PC-3 (cell line): ENCODE measurements at regions not wholly inside any gene's neighbourhood (a gene's known extent, or its start where the extent isn't known, plus 50 kb on each side); places are given as distances from the start of the nearest gene placed in this dataset.

ENCODE experiments used
- ATAC-seq: fragments of 200-7000 bp; cut with Tn5 transposase; 2 replicates; pipeline ENCODE4 v1.9.1; 2020; ENCODE audit warnings: mild to moderate bottlenecking, moderate library complexity
- BruUV-seq: library from RNA; stranded (reverse); fragments of 400-500 nt; replicated peaks from 2 replicates; lab custom pipeline; 2021; lab: Mats Ljungman, UMichigan
- CTCF ChIA-PET: fragments of 300-600 bp; sonication (Branson Sonifier 250); formaldehyde crosslinking; loops from one replicate; lab custom pipeline; 2022; ENCODE audit warnings: antibody characterized with exemption; lab: Charles Lee
- POLR2A ChIA-PET: fragments of 300-600 bp; sonication (Branson Sonifier 250); formaldehyde crosslinking; loops from one replicate; lab custom pipeline; 2022; ENCODE audit warnings: antibody characterized with exemption; ENCODE audit not compliant: unreplicated experiment; lab: Charles Lee
- DNase-seq: peaks from one replicate; pipeline ENCODE4 v3.0.0-alpha.2; 2015
- H2AFZ ChIP-seq: fragments of 300-600 bp; sonication (generic); 2 replicates; pipeline ENCODE4 v1.6.0; 2016; ENCODE audit warnings: antibody characterized with exemption, low read length
- H3F3A ChIP-seq: fragments of 300-600 bp; sonication (generic); one replicate; pipeline ENCODE4 v1.6.0; 2017; ENCODE audit warnings: antibody characterized with exemption, low read length, control low read depth, mild to moderate bottlenecking; ENCODE audit not compliant: unreplicated experiment
- H3K27ac ChIP-seq: fragments of 300-600 bp; sonication (generic); 2 replicates; pipeline ENCODE4 v1.5.1; 2016; ENCODE audit warnings: mild to moderate bottlenecking, low read length
- H3K27me3 ChIP-seq: fragments of 300-600 bp; sonication (generic); 2 replicates; pipeline ENCODE4 v1.6.1; 2016; ENCODE audit warnings: low read length, mixed read lengths
- H3K36me3 ChIP-seq: fragments of 300-600 bp; sonication (generic); 2 replicates; pipeline ENCODE4 v1.6.1; 2016; ENCODE audit warnings: low read depth, mixed run types, low read length, mixed read lengths
- H3K4me1 ChIP-seq: fragments of 300-600 bp; sonication (generic); 2 replicates; pipeline ENCODE4 v1.5.1; 2016; ENCODE audit warnings: low read length; ENCODE audit not compliant: insufficient read depth
- H3K4me2 ChIP-seq: fragments of 300-600 bp; sonication (generic); 2 replicates; pipeline ENCODE4 v1.6.0; 2016; ENCODE audit warnings: low read length
- H3K4me3 ChIP-seq: fragments of 300-600 bp; sonication (generic); 2 replicates; pipeline ENCODE4 v1.5.1; 2016; ENCODE audit warnings: mild to moderate bottlenecking, low read length, mixed read lengths
- H3K79me2 ChIP-seq: fragments of 300-600 bp; sonication (generic); 2 replicates; pipeline ENCODE4 v1.6.1; 2017; ENCODE audit warnings: low read length, mixed read lengths
- H3K9ac ChIP-seq: fragments of 300-600 bp; sonication (generic); 2 replicates; pipeline ENCODE4 v1.6.0; 2016; ENCODE audit warnings: mild to moderate bottlenecking, low read length
- H3K9me2 ChIP-seq: fragments of 300-600 bp; sonication (generic); replicated peaks from 2 replicates; pipeline ENCODE4 v1.6.1; 2016; ENCODE audit warnings: mixed run types, low read length, mixed read lengths
- H3K9me3 ChIP-seq: fragments of 300-600 bp; sonication (generic); 2 replicates; pipeline ENCODE4 v1.6.1; 2016; ENCODE audit warnings: low read length, mixed read lengths
- H4K20me1 ChIP-seq: fragments of 300-600 bp; sonication (generic); 2 replicates; pipeline ENCODE4 v1.6.1; 2016; ENCODE audit warnings: low read length, mixed read lengths
- EZH2 ChIP-seq: fragments of 300-600 bp; sonication (generic); IDR thresholded peaks from one replicate; pipeline ENCODE4 v1.6.1; 2017; ENCODE audit warnings: antibody characterized with exemption, mild to moderate bottlenecking, low read length; ENCODE audit not compliant: unreplicated experiment
- EZH2phosphoT487 ChIP-seq: fragments of 300-600 bp; sonication (generic); IDR thresholded peaks from 2 replicates; pipeline ENCODE4 v1.6.1; 2018; ENCODE audit warnings: mild to moderate bottlenecking, antibody characterized with exemption, low read length, borderline replicate concordance
- intact Hi-C: fragments of 100-400 bp; cut with micrococcal nuclease; formaldehyde crosslinking; loops from 2 replicates; pipeline ENCODE4 v1.9.0; 2023
- TF ChIP-seq, protein P1 (sequence below): fragments of 300-600 bp; sonication (generic); conservative IDR thresholded peaks from 2 replicates; pipeline ENCODE4 v1.5.1; 2017; ENCODE audit warnings: antibody characterized with exemption, low read depth, mild to moderate bottlenecking, low read length

DNA sequence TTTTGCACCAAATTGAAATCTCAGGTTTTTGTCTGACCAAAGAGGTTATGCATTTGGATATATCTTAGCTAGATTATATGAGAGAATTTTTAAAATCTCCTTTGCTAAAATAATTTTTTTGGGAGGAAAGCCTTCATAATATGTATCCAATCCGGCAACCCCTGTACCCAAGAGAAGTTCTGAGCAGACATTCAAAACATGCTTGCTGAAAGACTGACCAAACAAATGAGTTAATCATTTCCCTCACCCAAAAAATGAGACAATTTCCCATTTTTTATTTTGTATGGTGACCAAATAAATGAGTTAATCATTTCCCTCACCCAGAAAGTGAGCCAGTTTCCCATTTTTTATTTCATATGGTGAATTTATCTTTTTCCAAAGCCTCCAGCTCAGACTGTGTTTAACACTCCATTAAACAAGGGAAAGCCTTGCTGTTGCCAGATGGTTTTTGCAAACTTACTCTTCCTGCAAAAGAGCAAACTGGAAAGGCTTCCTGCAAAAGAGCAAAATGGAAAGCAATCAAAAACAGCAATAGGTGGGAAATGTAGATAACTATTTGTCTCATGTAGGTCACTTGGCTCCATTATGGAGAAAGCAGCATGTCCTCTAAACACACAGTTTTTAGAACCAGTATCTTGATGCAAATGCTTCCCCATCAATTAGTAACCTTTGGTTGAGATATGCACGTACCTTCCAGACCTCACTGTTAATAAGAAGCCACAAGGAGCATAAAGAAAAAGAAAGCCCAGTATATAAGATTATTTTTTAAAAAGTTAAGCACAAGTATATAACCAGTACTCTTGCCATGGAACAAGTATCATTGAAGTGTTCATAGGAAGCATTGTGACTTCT, 78.4 kb upstream of the OSTN start:
- Histone ChIP-seq H3K4me1 (peaks cover 10% of the 10 kb centered on the region), H3K9ac (no peak overlapping the region), H3K9me2 (no peaks in the 10 kb centered on the region), H3K27ac (no peak overlapping the region), H4K20me1 (no peaks in the 10 kb centered on the region), H3K9me3 (no peaks in the 10 kb centered on the region), H3K79me2 (no peaks in the 10 kb centered on the region), H3K36me3 (no peaks in the 10 kb centered on the region), H3F3A (no peaks in the 10 kb centered on the region), H2AFZ (no peak overlapping the region), H3K4me3 (no peak overlapping the region), H3K4me2 (no peak overlapping the region), H3K27me3 (no peaks in the 10 kb centered on the region)
- intact Hi-C loops: loop anchor here (5.0 kb wide), 1 partner anchor 33 kb away; no protein-coding TSS in a partner anchor
- DNase-seq: peak; percentile 13
- POLR2A ChIA-PET: no interaction called here
- peak; percentile 55 for ATAC-seq
- no TSS peak for BruUV-seq
- CTCF ChIA-PET: no interaction called here
- TF ChIP-seq EZH2 (no peak), EZH2phosphoT487 (no peak)
- TF ChIP-seq, protein P1, sequence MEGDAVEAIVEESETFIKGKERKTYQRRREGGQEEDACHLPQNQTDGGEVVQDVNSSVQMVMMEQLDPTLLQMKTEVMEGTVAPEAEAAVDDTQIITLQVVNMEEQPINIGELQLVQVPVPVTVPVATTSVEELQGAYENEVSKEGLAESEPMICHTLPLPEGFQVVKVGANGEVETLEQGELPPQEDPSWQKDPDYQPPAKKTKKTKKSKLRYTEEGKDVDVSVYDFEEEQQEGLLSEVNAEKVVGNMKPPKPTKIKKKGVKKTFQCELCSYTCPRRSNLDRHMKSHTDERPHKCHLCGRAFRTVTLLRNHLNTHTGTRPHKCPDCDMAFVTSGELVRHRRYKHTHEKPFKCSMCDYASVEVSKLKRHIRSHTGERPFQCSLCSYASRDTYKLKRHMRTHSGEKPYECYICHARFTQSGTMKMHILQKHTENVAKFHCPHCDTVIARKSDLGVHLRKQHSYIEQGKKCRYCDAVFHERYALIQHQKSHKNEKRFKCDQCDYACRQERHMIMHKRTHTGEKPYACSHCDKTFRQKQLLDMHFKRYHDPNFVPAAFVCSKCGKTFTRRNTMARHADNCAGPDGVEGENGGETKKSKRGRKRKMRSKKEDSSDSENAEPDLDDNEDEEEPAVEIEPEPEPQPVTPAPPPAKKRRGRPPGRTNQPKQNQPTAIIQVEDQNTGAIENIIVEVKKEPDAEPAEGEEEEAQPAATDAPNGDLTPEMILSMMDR: no peak

DNA sequence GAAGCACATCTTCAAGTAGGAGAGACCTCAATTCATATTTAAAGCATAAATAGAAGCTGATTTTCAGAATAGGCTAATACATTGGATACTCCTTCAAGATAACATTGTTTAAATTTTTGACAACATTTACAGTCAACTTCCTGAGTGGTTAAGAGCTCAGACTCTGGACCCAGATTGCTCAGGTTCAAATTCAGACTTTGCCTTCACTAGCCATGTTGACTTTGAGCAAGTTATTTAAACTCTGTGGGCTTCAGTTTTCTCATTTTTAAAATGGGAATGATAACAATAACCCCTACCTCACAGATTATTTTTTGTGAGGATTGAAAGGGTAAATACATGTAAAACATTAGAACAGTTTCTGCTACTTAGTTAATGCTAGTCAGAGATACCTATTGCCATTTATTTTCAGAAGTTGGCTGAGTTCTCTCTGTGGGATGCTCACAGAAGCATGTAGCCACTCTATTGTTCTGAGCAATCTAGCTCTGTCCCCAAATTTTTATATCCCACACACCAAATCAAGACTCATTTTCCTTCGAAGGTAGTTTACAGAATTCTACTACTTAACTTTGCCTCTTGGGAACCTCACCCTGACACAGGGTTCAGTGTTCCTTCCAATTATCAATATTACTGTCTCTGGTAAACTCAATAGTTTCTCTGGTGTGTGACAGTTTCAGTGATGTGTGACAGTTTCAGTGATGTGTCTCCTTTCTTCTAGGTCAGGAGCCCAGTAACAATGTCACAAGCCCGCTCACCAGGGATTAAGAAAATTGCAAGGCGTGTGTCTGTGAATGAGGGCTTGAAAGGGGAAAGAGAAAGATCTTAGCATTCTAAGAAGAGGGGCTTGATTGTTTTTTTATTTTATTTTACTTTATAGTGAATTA, 79.4 kb upstream of the OSTN start:
- no peak overlapping the region for H3K4me2 ChIP-seq
- H3K4me3 ChIP-seq: no peak overlapping the region
- no peaks in the 10 kb centered on the region for H4K20me1 ChIP-seq
- no peaks in the 10 kb centered on the region for H3K9me3 ChIP-seq
- H3K27ac ChIP-seq: no peak overlapping the region
- no peaks in the 10 kb centered on the region for H3K36me3 ChIP-seq
- H3K4me1 ChIP-seq: peaks cover 10% of the 10 kb centered on the region
- H3F3A ChIP-seq: no peaks in the 10 kb centered on the region
- H3K9me2 ChIP-seq: no peaks in the 10 kb centered on the region
- ChIA-PET CTCF (no interaction called here), POLR2A (no interaction called here)
- no peak overlapping the region for H2AFZ ChIP-seq
- TF ChIP-seq EZH2phosphoT487 (no peak), EZH2 (no peak)
- TF ChIP-seq, protein P1: no peak
- DNase-seq (no peak), ATAC-seq (no peak)
- H3K9ac ChIP-seq: no peak overlapping the region
- H3K79me2 ChIP-seq: no peaks in the 10 kb centered on the region
- intact Hi-C loops: loop anchor here (5.0 kb wide), 1 partner anchor 32 kb away; no protein-coding TSS in a partner anchor
- BruUV-seq: no TSS peak
- no peaks in the 10 kb centered on the region for H3K27me3 ChIP-seq
